Peyer's patch (tissue), 4 donors: ENCODE measurements at regions not wholly inside any gene's neighbourhood (a gene's known extent, or its start where the extent isn't known, plus 50 kb on each side); places are given as distances from the start of the nearest gene placed in this dataset.

Experiments used
- CTCF ChIP-seq, 6 experiments: fragments of 450-650 bp in 4 of 6; fragments of 200-600 bp in 2 of 6; sonication (generic) in 1 of 6; IDR thresholded peaks; one replicate each; pipeline ENCODE4 v1.5.1; 2017 to 2019; ENCODE audit warnings: antibody characterized with exemption in 6 of 6, mild to moderate bottlenecking in 3 of 6, moderate library complexity in 1 of 6
- POLR2A ChIP-seq, 2 donors: fragments of 450-650 bp; IDR thresholded peaks; one replicate each; pipeline ENCODE4 v1.5.1; 2017; ENCODE audit warnings: antibody characterized with exemption in 2 of 2, mild to moderate bottlenecking in 2 of 2, moderate library complexity in 2 of 2

- TF ChIP-seq CTCF (IDR thresholded peaks at IDR 0.05) (no peak), POLR2A (IDR thresholded peaks at IDR 0.05) (no peak)
These were observed 79.3 kb upstream of the NAA20 start for GRCh38 chr20:19937651-19938420.
